Natural killer cell (primary cell): ENCODE measurements at regions not wholly inside any gene's neighbourhood (a gene's known extent, or its start where the extent isn't known, plus 50 kb on each side); places are given as distances from the start of the nearest gene placed in this dataset.

Source experiments
- ATAC-seq, 3 donors: fragments of 150-1000 bp in 2 of 3; fragments of 200-7000 bp in 1 of 3; cut with Tn5 transposase; 1 replicate in 1 of 3; 2 replicates in 2 of 3; pipeline ENCODE4 v1.10.0; 2021; ENCODE audit warnings: mild to moderate bottlenecking in 2 of 3, moderate library complexity in 2 of 3
- DNase-seq, 2 donors: peaks; one replicate each; pipeline versions ENCODE4 v3.0.0 to v3.0.0-alpha.2; 2013 to 2021; ENCODE audit warnings: mixed read lengths in 1 of 2
- H3K27ac ChIP-seq: one replicate; pipeline ENCODE4 v1.5.1; 2013; ENCODE audit warnings: mild to moderate bottlenecking, low read length
- H3K27me3 ChIP-seq: one replicate; pipeline ENCODE4 v1.6.1; 2013; ENCODE audit warnings: low read length; ENCODE audit not compliant: control insufficient read depth, insufficient read depth
- H3K36me3 ChIP-seq: one replicate; pipeline ENCODE4 v1.6.1; 2013; ENCODE audit warnings: low read length; ENCODE audit not compliant: control insufficient read depth, insufficient read depth
- H3K4me1 ChIP-seq: one replicate; pipeline ENCODE4 v1.6.1; 2013; ENCODE audit warnings: low read length; ENCODE audit not compliant: control insufficient read depth, insufficient read depth
- H3K4me3 ChIP-seq: one replicate; pipeline ENCODE4 v1.5.1; 2013; ENCODE audit warnings: low read length
- H3K9me3 ChIP-seq: one replicate; pipeline ENCODE4 v1.6.1; 2013; ENCODE audit warnings: low read length; ENCODE audit not compliant: control insufficient read depth, insufficient read depth
- H3K27ac Mint-ChIP-seq, 2 donors: one replicate each; pipeline ENCODE4 v1.8.0; 2022; ENCODE audit warnings: mild to moderate bottlenecking in 2 of 2, mixed read lengths in 2 of 2, moderate library complexity in 1 of 2
- H3K27me3 Mint-ChIP-seq, 2 donors: one replicate each; pipeline ENCODE4 v1.8.0; 2022; ENCODE audit warnings: low read depth in 2 of 2, mixed read lengths in 2 of 2
- H3K36me3 Mint-ChIP-seq: one replicate; pipeline ENCODE4 v1.8.0; 2022; ENCODE audit warnings: mixed read lengths
- H3K4me1 Mint-ChIP-seq, 2 donors: one replicate each; pipeline ENCODE4 v1.8.0; 2022; ENCODE audit warnings: mixed read lengths in 2 of 2
- H3K4me3 Mint-ChIP-seq: one replicate; pipeline ENCODE4 v1.8.0; 2022; ENCODE audit warnings: mild to moderate bottlenecking, moderate library complexity, mixed read lengths
- H3K9me3 Mint-ChIP-seq, 2 donors: one replicate each; pipeline ENCODE4 v1.8.0; 2022; ENCODE audit warnings: mixed read lengths in 2 of 2
- CTCF ChIP-seq: fragments of 200-600 bp; IDR thresholded peaks from one replicate; pipeline ENCODE4 v1.8.0; 2022; ENCODE audit warnings: antibody characterized with exemption
- WGBS: methylation state at CpG from one replicate; pipeline ENCODE4 v1.1.7; 2013; ENCODE audit warnings: missing lambda C conversion rate; ENCODE audit not compliant: insufficient coverage; 5-methylcytosine and 5-hydroxymethylcytosine counted together
- intact Hi-C: fragments of 100-400 bp; cut with micrococcal nuclease; formaldehyde crosslinking; loops from one replicate; pipeline ENCODE4 v1.14.2; 2022

GRCh38 chr14:43123544-43123943, 1383.5 kb downstream of the FSCB start:
- H3K4me1 ChIP-seq: no peaks in the 10 kb centered on the region

DNA sequence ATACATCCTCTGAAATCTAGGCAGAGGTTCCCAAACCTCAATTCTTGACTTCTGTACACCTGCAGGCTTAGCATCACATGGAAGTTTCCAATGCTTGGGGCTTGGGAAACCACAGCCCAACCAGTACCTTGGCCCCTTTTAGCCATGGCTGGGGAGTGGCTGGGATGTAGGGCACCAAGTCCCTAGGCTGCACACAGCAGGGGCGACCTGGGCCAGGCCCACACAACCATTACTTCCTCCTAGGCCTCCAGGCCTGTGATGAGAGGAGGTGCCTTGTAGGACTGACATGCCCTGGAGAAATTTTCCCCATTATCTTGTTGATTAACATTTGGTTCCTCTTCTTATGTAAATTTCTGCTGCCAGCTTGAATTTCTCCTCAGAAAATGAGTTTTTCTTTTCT, 1387.4 kb downstream of the FSCB start:
- Histone ChIP-seq H3K36me3 (no peaks in the 10 kb centered on the region), H3K4me1 (no peaks in the 10 kb centered on the region), H3K9me3 (peaks cover 7% of the 10 kb centered on the region), H3K27me3 (no peaks in the 10 kb centered on the region), H3K27ac (no peak overlapping the region), H3K4me3 (no peak overlapping the region)
- no peak for ATAC-seq
- peaks cover 10 to 19% of the 10 kb centered on the region in 2 donors for H3K9me3 Mint-ChIP-seq
- intact Hi-C loops: no loop called here
- no peaks in the 10 kb centered on the region for H3K4me1 Mint-ChIP-seq
- H3K4me3 Mint-ChIP-seq: no peak overlapping the region
- no peak for TF ChIP-seq CTCF
- DNase-seq: no peak
- no CpG with 5 or more reads among the region's 1 CpG for WGBS
- no peaks in the 10 kb centered on the region for H3K27me3 Mint-ChIP-seq
- no peak overlapping the region for H3K27ac Mint-ChIP-seq
- H3K36me3 Mint-ChIP-seq: peaks cover 9% of the 10 kb centered on the region

More at GRCh38 chr14:43123544-43123943, 1383.5 kb downstream of the FSCB start:
- no peaks in the 10 kb centered on the region for H3K4me1 Mint-ChIP-seq
- H3K4me3 Mint-ChIP-seq: no peak overlapping the region
- TF ChIP-seq CTCF: no peak
- H3K36me3 Mint-ChIP-seq: peaks cover 9% of the 10 kb centered on the region
- H3K27ac Mint-ChIP-seq: no peak overlapping the region
- H3K27me3 Mint-ChIP-seq: no peaks in the 10 kb centered on the region
- H3K27ac ChIP-seq: no peak overlapping the region
- DNase-seq (no peak), ATAC-seq (no peak)
- no peaks in the 10 kb centered on the region for H3K27me3 ChIP-seq
- no peak overlapping the region for H3K4me3 ChIP-seq
- no peaks in the 10 kb centered on the region for H3K36me3 ChIP-seq
- peaks cover 11 to 16% of the 10 kb centered on the region in 2 donors for H3K9me3 Mint-ChIP-seq
- intact Hi-C loops: no loop called here
- H3K9me3 ChIP-seq: peaks cover 7% of the 10 kb centered on the region

DNA sequence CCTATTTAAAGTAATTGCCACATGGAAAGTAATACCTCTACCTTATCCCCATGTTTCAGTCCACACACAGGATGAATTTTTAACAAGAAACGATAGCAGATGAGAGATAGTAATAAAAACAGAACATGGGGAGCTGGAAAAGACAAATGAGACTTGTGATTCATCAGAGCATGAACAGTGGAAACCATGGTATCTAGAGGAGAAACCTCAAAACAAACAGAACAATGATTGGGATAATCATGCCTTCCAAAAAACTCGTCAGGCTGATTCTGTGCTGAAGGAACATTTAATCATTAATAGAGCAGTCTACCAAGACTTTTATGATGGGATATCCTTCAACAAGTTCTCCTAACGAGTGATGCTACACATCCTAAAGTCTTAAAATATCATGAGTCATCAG, 1390.7 kb downstream of the FSCB start:
- H3K27me3 ChIP-seq: no peaks in the 10 kb centered on the region
- Mint-ChIP-seq H3K4me1 (no peaks in the 10 kb centered on the region), H3K27ac (no peak overlapping the region), H3K4me3 (no peak overlapping the region), H3K36me3 (peaks cover 9% of the 10 kb centered on the region), H3K9me3 (peaks cover 12 to 21% of the 10 kb centered on the region in 2 donors), H3K27me3 (no peaks in the 10 kb centered on the region)
- DNase-seq: no peak
- H3K4me3 ChIP-seq: no peak overlapping the region
- H3K36me3 ChIP-seq: no peaks in the 10 kb centered on the region
- 90% methylated on average over 2 of the region's 3 CpGs for WGBS
- no peak overlapping the region for H3K27ac ChIP-seq
- intact Hi-C loops: no loop called here
- no peak for ATAC-seq
- H3K9me3 ChIP-seq: peaks cover 13% of the 10 kb centered on the region
- H3K4me1 ChIP-seq: no peaks in the 10 kb centered on the region
- TF ChIP-seq CTCF: no peak

- ATAC-seq (no peak), DNase-seq (no peak)
- peaks cover 8% of the 10 kb centered on the region for H3K36me3 Mint-ChIP-seq
- peaks cover 15 to 20% of the 10 kb centered on the region in 2 donors for H3K9me3 Mint-ChIP-seq
- no peaks in the 10 kb centered on the region for H3K27me3 Mint-ChIP-seq
- H3K36me3 ChIP-seq: no peaks in the 10 kb centered on the region
- no peaks in the 10 kb centered on the region for H3K4me1 ChIP-seq
- no peak overlapping the region for H3K4me3 Mint-ChIP-seq
- 59% methylated on average over 2 of the region's 2 CpGs for WGBS
- H3K9me3 ChIP-seq: peaks cover 11% of the 10 kb centered on the region
- H3K27me3 ChIP-seq: no peaks in the 10 kb centered on the region
- no peak overlapping the region for H3K4me3 ChIP-seq
- intact Hi-C loops: no loop called here
- no peak overlapping the region for H3K27ac Mint-ChIP-seq
- TF ChIP-seq CTCF: no peak
- no peaks in the 10 kb centered on the region for H3K4me1 Mint-ChIP-seq
- no peak overlapping the region for H3K27ac ChIP-seq
Observed at GRCh38 chr14:43105305-43105704, 1401.8 kb downstream of the FSCB start.
